WTC11 (cell line): ENCODE measurements at regions not wholly inside any gene's neighbourhood (a gene's known extent, or its start where the extent isn't known, plus 50 kb on each side); places are given as distances from the start of the nearest gene placed in this dataset.

Source experiments
- CREM ChIP-seq: sonication (generic); formaldehyde crosslinking; IDR thresholded peaks from 2 replicates; pipeline ENCODE4 v1.8.1; 2022; ENCODE audit warnings: mild to moderate bottlenecking, missing genetic modification reagents, moderate library complexity
- JAZF1 ChIP-seq: fragments of 250-450 bp; sonication (Bioruptor Pico); IDR thresholded peaks from 2 replicates; pipeline ENCODE4 v1.9.0; 2021; ENCODE audit warnings: moderate library complexity, mild to moderate bottlenecking, inconsistent platforms
- JUN ChIP-seq: sonication (generic); formaldehyde crosslinking; IDR thresholded peaks from 2 replicates; pipeline ENCODE4 v1.8.0; 2023; ENCODE audit warnings: mild to moderate bottlenecking, missing genetic modification reagents
- MAX ChIP-seq: sonication (generic); formaldehyde crosslinking; IDR thresholded peaks from 2 replicates; pipeline ENCODE4 v1.8.0; 2022; ENCODE audit warnings: mild to moderate bottlenecking, missing genetic modification reagents
- MLX ChIP-seq: sonication (generic); formaldehyde crosslinking; IDR thresholded peaks from 2 replicates; pipeline ENCODE4 v1.8.1; 2023; ENCODE audit warnings: mild to moderate bottlenecking, missing genetic modification reagents, moderate library complexity
- NFYB ChIP-seq: sonication (generic); formaldehyde crosslinking; conservative IDR thresholded peaks from 2 replicates; pipeline ENCODE4 v1.8.0; 2022; ENCODE audit warnings: low read depth, missing genetic modification reagents
- SP1 ChIP-seq: sonication (generic); formaldehyde crosslinking; conservative IDR thresholded peaks from 2 replicates; pipeline ENCODE4 v1.8.1; 2022; ENCODE audit warnings: missing genetic modification reagents
- TF ChIP-seq, protein P1 (sequence below): fragments of 200-600 bp; IDR thresholded peaks from 2 replicates; pipeline ENCODE4 v1.8.0; 2022; ENCODE audit warnings: antibody characterized with exemption
- TF ChIP-seq, protein P2 (sequence below): sonication (generic); formaldehyde crosslinking; IDR thresholded peaks from 2 replicates; pipeline ENCODE4 v1.8.1; 2022; ENCODE audit warnings: low read depth, missing genetic modification reagents, borderline replicate concordance
- TF ChIP-seq, protein P3 (sequence below): sonication (generic); formaldehyde crosslinking; conservative IDR thresholded peaks from 2 replicates; pipeline ENCODE4 v1.8.1; 2022; ENCODE audit warnings: mild to moderate bottlenecking, missing genetic modification reagents
- TF ChIP-seq, protein P4 (sequence below): sonication (generic); formaldehyde crosslinking; IDR thresholded peaks from 2 replicates; pipeline ENCODE4 v1.8.0; 2023; ENCODE audit warnings: missing genetic modification reagents, mild to moderate bottlenecking, borderline replicate concordance

GRCh38 chr9:96129747-96130146, 172.2 kb downstream of the HSD17B3 start:
- TF ChIP-seq, protein P1, sequence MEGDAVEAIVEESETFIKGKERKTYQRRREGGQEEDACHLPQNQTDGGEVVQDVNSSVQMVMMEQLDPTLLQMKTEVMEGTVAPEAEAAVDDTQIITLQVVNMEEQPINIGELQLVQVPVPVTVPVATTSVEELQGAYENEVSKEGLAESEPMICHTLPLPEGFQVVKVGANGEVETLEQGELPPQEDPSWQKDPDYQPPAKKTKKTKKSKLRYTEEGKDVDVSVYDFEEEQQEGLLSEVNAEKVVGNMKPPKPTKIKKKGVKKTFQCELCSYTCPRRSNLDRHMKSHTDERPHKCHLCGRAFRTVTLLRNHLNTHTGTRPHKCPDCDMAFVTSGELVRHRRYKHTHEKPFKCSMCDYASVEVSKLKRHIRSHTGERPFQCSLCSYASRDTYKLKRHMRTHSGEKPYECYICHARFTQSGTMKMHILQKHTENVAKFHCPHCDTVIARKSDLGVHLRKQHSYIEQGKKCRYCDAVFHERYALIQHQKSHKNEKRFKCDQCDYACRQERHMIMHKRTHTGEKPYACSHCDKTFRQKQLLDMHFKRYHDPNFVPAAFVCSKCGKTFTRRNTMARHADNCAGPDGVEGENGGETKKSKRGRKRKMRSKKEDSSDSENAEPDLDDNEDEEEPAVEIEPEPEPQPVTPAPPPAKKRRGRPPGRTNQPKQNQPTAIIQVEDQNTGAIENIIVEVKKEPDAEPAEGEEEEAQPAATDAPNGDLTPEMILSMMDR: no peak
- TF ChIP-seq SP1 (CRISPR knock-in tag) (no peak), JUN (CRISPR knock-in tag) (no peak), MAX (CRISPR knock-in tag) (no peak), MLX (CRISPR knock-in tag) (no peak), JAZF1 (no peak), NFYB (CRISPR knock-in tag) (no peak), CREM (CRISPR knock-in tag) (no peak)
- TF ChIP-seq, protein P2, sequence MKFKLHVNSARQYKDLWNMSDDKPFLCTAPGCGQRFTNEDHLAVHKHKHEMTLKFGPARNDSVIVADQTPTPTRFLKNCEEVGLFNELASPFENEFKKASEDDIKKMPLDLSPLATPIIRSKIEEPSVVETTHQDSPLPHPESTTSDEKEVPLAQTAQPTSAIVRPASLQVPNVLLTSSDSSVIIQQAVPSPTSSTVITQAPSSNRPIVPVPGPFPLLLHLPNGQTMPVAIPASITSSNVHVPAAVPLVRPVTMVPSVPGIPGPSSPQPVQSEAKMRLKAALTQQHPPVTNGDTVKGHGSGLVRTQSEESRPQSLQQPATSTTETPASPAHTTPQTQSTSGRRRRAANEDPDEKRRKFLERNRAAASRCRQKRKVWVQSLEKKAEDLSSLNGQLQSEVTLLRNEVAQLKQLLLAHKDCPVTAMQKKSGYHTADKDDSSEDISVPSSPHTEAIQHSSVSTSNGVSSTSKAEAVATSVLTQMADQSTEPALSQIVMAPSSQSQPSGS (CRISPR knock-in tag): no peak
- TF ChIP-seq, protein P3, sequence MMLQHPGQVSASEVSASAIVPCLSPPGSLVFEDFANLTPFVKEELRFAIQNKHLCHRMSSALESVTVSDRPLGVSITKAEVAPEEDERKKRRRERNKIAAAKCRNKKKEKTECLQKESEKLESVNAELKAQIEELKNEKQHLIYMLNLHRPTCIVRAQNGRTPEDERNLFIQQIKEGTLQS (CRISPR knock-in tag): no peak
- TF ChIP-seq, protein P4, sequence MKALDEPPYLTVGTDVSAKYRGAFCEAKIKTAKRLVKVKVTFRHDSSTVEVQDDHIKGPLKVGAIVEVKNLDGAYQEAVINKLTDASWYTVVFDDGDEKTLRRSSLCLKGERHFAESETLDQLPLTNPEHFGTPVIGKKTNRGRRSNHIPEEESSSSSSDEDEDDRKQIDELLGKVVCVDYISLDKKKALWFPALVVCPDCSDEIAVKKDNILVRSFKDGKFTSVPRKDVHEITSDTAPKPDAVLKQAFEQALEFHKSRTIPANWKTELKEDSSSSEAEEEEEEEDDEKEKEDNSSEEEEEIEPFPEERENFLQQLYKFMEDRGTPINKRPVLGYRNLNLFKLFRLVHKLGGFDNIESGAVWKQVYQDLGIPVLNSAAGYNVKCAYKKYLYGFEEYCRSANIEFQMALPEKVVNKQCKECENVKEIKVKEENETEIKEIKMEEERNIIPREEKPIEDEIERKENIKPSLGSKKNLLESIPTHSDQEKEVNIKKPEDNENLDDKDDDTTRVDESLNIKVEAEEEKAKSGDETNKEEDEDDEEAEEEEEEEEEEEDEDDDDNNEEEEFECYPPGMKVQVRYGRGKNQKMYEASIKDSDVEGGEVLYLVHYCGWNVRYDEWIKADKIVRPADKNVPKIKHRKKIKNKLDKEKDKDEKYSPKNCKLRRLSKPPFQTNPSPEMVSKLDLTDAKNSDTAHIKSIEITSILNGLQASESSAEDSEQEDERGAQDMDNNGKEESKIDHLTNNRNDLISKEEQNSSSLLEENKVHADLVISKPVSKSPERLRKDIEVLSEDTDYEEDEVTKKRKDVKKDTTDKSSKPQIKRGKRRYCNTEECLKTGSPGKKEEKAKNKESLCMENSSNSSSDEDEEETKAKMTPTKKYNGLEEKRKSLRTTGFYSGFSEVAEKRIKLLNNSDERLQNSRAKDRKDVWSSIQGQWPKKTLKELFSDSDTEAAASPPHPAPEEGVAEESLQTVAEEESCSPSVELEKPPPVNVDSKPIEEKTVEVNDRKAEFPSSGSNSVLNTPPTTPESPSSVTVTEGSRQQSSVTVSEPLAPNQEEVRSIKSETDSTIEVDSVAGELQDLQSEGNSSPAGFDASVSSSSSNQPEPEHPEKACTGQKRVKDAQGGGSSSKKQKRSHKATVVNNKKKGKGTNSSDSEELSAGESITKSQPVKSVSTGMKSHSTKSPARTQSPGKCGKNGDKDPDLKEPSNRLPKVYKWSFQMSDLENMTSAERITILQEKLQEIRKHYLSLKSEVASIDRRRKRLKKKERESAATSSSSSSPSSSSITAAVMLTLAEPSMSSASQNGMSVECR: no peak
